ENCODE measurements at regions not wholly inside any gene's neighbourhood (a gene's known extent, or its start where the extent isn't known, plus 50 kb on each side); places are given as distances from the start of the nearest gene placed in this dataset.
"Not testable (repeated sequence)": the region's sequence is repeated elsewhere in the genome, so short reads cannot be mapped to it uniquely, and the experiment has no call there.

DNA sequence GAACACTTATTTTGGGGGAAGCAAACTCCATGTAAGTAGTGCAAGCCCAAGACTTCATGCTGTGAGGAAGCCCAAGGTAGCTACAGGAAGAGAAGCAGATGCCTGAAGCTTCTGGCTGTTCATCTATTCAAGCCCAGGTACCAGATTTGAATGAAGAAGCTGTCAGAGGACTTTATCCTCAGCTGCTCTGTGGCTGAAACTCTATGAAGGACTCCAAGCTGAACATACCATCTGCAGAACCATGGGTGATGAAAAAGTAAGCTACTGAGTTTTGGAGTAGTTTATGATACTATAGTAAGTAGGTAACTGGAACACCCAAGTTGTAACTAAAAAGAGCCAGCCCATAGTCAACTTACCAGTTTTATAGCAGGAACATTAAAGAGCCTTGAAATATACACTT is 211.6 kb upstream of the TMEM229A start:
- H3K36me3 Mint-ChIP-seq (ENCODE audit: low read depth); H3K79me2 ChIP-seq (replicated peaks; ENCODE audit: insufficient read depth); H3K36me3 ChIP-seq (ENCODE audit: insufficient read depth); H3K27me3 ChIP-seq (ENCODE audit: insufficient read depth); DNase-seq (ENCODE audit: low spot score); H3K9me3 Mint-ChIP-seq; H3K27me3 Mint-ChIP-seq (ENCODE audit: insufficient read depth, low read depth, poor library complexity); H2AFZ ChIP-seq; H3K4me3 ChIP-seq; H3K27ac ChIP-seq (ENCODE audit: low read depth); H3K27ac Mint-ChIP-seq; H3K4me1 ChIP-seq (ENCODE audit: insufficient read depth); H3F3A ChIP-seq (replicated peaks; ENCODE audit: low read depth); H3K4me3 Mint-ChIP-seq; H4K20me1 ChIP-seq (replicated peaks; ENCODE audit: insufficient read depth); H3K9me2 ChIP-seq (ENCODE audit: insufficient read depth); H3K4me1 Mint-ChIP-seq; H3K4me2 ChIP-seq; ATAC-seq: not testable (repeated sequence)

DNA sequence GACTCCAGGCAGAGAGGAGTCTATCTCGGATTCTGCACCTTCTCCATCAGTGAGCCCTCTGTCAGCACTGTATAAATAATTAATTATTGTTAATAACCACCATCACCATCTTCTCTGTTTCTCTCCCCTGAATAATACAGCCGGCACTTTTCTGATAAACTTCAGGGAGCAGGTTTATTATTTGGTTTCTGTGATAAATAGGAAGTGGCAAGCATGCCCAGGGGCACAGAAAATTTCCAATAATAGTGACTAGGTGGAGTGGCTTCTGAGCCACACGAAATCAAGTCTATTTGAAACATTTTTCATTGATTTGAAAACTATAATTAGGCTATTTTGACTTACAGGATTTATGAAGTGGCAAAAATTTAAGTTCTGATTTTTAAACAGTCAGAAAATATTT is 186.8 kb upstream of the TMEM229A start:
- no peak overlapping the region for H3K4me3 Mint-ChIP-seq
- H3K4me1 ChIP-seq (ENCODE audit: insufficient read depth) = no peaks in the 10 kb centered on the region
- no peaks in the 10 kb centered on the region for H3K27me3 Mint-ChIP-seq (ENCODE audit: insufficient read depth, low read depth, poor library complexity)
- ATAC-seq = no peak
- H2AFZ ChIP-seq = no peak overlapping the region
- no peak for DNase-seq (ENCODE audit: low spot score)
- H3K9me2 ChIP-seq (ENCODE audit: insufficient read depth) = no peaks in the 10 kb centered on the region
- H4K20me1 ChIP-seq (replicated peaks; ENCODE audit: insufficient read depth) = no peaks in the 10 kb centered on the region
- no peak overlapping the region for H3K27ac Mint-ChIP-seq
- H3K36me3 ChIP-seq (ENCODE audit: insufficient read depth) = no peaks in the 10 kb centered on the region
- H3K36me3 Mint-ChIP-seq (ENCODE audit: low read depth) = peaks cover 18% of the 10 kb centered on the region
- no peaks in the 10 kb centered on the region for H3F3A ChIP-seq (replicated peaks; ENCODE audit: low read depth)
- H3K4me1 Mint-ChIP-seq = peaks cover 3% of the 10 kb centered on the region; the same call in 2 of the 3 replicates
- no peaks in the 10 kb centered on the region for H3K79me2 ChIP-seq (replicated peaks; ENCODE audit: insufficient read depth)
- H3K27me3 ChIP-seq (ENCODE audit: insufficient read depth) = no peaks in the 10 kb centered on the region
- H3K4me3 ChIP-seq = no peak overlapping the region
- H3K4me2 ChIP-seq = no peak overlapping the region
- H3K9me3 Mint-ChIP-seq = peaks cover 25% of the 10 kb centered on the region
- no peak overlapping the region for H3K27ac ChIP-seq (ENCODE audit: low read depth)
- TF ChIP-seq, protein P1, sequence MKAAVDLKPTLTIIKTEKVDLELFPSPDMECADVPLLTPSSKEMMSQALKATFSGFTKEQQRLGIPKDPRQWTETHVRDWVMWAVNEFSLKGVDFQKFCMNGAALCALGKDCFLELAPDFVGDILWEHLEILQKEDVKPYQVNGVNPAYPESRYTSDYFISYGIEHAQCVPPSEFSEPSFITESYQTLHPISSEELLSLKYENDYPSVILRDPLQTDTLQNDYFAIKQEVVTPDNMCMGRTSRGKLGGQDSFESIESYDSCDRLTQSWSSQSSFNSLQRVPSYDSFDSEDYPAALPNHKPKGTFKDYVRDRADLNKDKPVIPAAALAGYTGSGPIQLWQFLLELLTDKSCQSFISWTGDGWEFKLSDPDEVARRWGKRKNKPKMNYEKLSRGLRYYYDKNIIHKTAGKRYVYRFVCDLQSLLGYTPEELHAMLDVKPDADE (IDR thresholded peaks at IDR 0.05) = no peak
- TF ChIP-seq EZH2 (IDR thresholded peaks at IDR 0.05; ENCODE audit: low read depth, unreplicated experiment) = no peak
- TF ChIP-seq POLR2AphosphoS5 (IDR thresholded peaks at IDR 0.05; ENCODE audit: low read depth) = no peak
- TF ChIP-seq JUNB (IDR thresholded peaks at IDR 0.05; ENCODE audit: unreplicated experiment) = no peak
- TF ChIP-seq STAT1 (IDR thresholded peaks at IDR 0.05; ENCODE audit: unreplicated experiment) = no peak
- TF ChIP-seq ZNF114 (CRISPR knock-in tag; IDR thresholded peaks at IDR 0.05) = no peak
- TF ChIP-seq NANOG (IDR thresholded peaks at IDR 0.05; ENCODE audit: borderline replicate concordance) = no peak
- no peak for TF ChIP-seq CREB1 (CRISPR knock-in tag; IDR thresholded peaks at IDR 0.05; ENCODE audit: low read depth)
- TF ChIP-seq, protein P2, sequence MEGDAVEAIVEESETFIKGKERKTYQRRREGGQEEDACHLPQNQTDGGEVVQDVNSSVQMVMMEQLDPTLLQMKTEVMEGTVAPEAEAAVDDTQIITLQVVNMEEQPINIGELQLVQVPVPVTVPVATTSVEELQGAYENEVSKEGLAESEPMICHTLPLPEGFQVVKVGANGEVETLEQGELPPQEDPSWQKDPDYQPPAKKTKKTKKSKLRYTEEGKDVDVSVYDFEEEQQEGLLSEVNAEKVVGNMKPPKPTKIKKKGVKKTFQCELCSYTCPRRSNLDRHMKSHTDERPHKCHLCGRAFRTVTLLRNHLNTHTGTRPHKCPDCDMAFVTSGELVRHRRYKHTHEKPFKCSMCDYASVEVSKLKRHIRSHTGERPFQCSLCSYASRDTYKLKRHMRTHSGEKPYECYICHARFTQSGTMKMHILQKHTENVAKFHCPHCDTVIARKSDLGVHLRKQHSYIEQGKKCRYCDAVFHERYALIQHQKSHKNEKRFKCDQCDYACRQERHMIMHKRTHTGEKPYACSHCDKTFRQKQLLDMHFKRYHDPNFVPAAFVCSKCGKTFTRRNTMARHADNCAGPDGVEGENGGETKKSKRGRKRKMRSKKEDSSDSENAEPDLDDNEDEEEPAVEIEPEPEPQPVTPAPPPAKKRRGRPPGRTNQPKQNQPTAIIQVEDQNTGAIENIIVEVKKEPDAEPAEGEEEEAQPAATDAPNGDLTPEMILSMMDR (conservative IDR thresholded peaks at IDR 0.05; ENCODE audit: low read depth in 2 of 2) = no peak
- TF ChIP-seq, protein P3, sequence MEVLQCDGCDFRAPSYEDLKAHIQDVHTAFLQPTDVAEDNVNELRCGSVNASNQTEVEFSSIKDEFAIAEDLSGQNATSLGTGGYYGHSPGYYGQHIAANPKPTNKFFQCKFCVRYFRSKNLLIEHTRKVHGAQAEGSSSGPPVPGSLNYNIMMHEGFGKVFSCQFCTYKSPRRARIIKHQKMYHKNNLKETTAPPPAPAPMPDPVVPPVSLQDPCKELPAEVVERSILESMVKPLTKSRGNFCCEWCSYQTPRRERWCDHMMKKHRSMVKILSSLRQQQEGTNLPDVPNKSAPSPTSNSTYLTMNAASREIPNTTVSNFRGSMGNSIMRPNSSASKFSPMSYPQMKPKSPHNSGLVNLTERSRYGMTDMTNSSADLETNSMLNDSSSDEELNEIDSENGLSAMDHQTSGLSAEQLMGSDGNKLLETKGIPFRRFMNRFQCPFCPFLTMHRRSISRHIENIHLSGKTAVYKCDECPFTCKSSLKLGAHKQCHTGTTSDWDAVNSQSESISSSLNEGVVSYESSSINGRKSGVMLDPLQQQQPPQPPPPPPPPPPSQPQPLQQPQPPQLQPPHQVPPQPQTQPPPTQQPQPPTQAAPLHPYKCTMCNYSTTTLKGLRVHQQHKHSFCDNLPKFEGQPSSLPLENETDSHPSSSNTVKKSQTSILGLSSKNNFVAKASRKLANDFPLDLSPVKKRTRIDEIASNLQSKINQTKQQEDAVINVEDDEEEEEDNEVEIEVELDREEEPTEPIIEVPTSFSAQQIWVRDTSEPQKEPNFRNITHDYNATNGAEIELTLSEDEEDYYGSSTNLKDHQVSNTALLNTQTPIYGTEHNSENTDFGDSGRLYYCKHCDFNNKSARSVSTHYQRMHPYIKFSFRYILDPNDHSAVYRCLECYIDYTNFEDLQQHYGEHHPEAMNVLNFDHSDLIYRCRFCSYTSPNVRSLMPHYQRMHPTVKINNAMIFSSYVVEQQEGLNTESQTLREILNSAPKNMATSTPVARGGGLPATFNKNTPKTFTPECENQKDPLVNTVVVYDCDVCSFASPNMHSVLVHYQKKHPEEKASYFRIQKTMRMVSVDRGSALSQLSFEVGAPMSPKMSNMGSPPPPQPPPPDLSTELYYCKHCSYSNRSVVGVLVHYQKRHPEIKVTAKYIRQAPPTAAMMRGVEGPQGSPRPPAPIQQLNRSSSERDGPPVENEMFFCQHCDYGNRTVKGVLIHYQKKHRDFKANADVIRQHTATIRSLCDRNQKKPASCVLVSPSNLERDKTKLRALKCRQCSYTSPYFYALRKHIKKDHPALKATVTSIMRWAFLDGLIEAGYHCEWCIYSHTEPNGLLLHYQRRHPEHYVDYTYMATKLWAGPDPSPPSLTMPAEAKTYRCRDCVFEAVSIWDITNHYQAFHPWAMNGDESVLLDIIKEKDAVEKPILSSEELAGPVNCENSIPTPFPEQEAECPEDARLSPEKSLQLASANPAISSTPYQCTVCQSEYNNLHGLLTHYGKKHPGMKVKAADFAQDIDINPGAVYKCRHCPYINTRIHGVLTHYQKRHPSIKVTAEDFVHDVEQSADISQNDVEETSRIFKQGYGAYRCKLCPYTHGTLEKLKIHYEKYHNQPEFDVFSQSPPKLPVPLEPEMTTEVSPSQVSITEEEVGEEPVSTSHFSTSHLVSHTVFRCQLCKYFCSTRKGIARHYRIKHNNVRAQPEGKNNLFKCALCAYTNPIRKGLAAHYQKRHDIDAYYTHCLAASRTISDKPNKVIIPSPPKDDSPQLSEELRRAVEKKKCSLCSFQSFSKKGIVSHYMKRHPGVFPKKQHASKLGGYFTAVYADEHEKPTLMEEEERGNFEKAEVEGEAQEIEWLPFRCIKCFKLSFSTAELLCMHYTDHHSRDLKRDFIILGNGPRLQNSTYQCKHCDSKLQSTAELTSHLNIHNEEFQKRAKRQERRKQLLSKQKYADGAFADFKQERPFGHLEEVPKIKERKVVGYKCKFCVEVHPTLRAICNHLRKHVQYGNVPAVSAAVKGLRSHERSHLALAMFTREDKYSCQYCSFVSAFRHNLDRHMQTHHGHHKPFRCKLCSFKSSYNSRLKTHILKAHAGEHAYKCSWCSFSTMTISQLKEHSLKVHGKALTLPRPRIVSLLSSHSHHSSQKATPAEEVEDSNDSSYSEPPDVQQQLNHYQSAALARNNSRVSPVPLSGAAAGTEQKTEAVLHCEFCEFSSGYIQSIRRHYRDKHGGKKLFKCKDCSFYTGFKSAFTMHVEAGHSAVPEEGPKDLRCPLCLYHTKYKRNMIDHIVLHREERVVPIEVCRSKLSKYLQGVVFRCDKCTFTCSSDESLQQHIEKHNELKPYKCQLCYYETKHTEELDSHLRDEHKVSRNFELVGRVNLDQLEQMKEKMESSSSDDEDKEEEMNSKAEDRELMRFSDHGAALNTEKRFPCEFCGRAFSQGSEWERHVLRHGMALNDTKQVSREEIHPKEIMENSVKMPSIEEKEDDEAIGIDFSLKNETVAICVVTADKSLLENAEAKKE (CRISPR knock-in tag; IDR thresholded peaks at IDR 0.05) = no peak
- no peak for TF ChIP-seq ZNF331 (CRISPR knock-in tag; IDR thresholded peaks at IDR 0.05; ENCODE audit: low read depth)

Measured in GM23338 (cell line).